Ramos (cell line): ENCODE measurements at regions not wholly inside any gene's neighbourhood (a gene's known extent, or its start where the extent isn't known, plus 50 kb on each side); places are given as distances from the start of the nearest gene placed in this dataset.
"Not testable (repeated sequence)": the region's sequence is repeated elsewhere in the genome, so short reads cannot be mapped to it uniquely, and the experiment has no call there.

Experiments
- in situ Hi-C: fragments of 300-500 bp; cut with MboI; formaldehyde crosslinking; loops from one replicate; pipeline ENCODE4 v1.14.3; 2022; ENCODE audit warnings: low sequenced_read_pairs; ENCODE audit not compliant: unreplicated experiment

- in situ Hi-C loops: no loop called here
These were observed 65.5 kb upstream of the HGFAC start for GRCh38 chr4:3376266-3376665.

DNA sequence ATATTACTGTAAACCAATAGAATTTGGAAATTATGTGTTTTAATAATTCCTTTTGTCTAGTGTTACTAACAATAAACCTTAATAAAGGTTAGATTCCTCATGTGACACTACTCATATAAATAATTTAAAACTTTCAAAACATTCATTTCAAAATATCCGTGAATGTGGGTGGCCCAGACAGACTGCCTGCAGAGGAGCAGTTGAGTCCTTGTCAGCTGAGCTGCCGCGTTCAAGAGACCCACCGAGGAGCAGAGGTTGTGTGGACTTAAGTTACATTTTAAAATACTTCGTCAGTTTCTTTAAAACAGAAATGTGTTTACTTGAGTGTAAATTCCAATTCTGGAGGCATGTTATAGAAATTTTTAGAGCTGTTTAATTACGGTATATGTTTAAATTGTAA, 64.2 kb upstream of the HGFAC start:
- in situ Hi-C loops: no loop called here

GRCh38 chr4:3380336-3380735, 61.4 kb upstream of the HGFAC start:
- in situ Hi-C loops: not testable (repeated sequence)

GRCh38 chr4:3381208-3381607, 60.6 kb upstream of the HGFAC start:
- in situ Hi-C loops: not testable (repeated sequence)

- in situ Hi-C loops: no loop called here
These were observed 59.5 kb upstream of the HGFAC start for GRCh38 chr4:3382251-3382650.

- in situ Hi-C loops: no loop called here
These were observed 57.4 kb upstream of the HGFAC start for GRCh38 chr4:3384391-3384770.

DNA sequence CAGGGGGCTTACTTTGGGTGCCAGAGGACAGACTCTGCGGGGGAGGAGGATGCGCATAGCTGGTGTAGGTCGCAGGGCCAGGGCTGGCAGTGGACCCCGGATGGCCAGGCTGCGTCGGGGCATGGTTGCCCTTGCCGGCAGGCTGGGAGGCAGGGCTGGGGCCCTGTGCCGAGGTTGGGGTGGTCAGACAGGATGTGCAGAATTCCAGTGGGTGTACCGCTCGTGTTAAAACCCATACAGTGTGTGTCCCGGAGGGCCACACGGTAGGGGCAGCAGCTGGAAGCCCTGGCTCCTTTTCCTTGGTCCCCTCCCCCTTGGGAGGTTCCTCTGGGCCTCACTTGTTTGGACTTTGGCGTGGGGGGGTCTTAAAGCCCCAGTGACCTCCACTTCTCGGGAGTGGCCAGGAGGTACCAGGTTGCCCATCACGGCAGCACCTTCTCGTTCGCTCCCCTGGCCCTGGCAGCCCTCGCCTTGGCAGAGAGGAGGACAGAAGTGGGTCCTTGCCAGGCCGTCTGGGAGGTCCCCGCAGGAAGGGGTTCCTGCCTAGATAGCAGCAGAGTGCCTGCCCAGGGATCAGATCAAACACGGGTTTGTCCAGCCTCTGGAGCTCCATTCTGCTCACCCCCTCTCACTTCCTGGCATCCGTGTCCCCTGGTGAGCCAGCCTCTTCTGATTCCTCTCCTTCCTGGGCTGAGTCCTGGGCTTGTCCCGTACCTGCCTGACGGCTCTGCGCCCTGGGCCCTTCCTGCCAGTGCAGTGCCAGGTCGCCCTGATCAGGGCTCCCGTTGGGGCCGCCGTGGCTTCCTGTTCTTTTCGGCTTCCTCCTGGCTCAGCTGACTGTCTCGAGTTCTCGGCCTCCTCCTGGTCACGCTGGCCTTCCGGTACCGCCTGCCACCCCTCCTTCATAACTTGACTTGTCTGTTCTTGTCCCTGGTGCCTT, 56.7 kb upstream of the HGFAC start:
- in situ Hi-C loops: no loop called here

DNA sequence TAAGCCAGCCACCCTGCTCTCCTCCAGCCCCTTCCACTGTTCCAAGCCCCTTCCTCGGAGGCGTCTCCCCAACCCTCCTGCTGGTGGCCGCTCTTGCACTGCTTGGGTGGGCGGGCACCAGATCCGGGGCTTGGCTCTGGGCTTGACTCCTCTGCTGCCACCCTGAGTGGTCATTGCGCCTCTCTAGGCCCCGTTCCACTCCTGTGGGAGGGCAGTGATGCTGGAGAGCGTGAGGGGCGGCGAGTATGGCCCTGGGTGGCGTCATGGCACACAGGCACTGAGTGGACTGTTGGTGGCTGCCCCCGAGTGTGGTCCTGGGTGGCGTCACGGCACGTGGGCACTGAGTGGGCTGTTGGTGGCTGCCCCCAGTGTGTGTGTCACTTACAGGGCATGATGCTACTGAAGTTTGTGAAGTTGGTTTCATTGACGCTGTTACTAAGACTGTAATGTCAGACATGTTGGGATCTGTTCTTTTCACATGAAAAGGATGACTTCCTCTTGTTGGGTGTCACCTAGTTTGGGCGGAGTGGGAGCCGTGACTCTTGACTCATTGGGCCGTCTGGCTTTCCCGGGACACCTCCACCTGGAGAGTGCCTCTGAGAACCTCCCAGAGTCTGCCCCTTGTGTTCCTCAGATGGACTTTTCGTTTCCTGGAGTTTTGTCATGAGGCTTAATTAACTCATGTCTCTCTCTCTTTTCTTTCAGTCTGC, 55.9 kb upstream of the HGFAC start:
- in situ Hi-C loops: no loop called here

GRCh38 chr4:3386526-3386925, 55.2 kb upstream of the HGFAC start:
- in situ Hi-C loops: no loop called here

DNA sequence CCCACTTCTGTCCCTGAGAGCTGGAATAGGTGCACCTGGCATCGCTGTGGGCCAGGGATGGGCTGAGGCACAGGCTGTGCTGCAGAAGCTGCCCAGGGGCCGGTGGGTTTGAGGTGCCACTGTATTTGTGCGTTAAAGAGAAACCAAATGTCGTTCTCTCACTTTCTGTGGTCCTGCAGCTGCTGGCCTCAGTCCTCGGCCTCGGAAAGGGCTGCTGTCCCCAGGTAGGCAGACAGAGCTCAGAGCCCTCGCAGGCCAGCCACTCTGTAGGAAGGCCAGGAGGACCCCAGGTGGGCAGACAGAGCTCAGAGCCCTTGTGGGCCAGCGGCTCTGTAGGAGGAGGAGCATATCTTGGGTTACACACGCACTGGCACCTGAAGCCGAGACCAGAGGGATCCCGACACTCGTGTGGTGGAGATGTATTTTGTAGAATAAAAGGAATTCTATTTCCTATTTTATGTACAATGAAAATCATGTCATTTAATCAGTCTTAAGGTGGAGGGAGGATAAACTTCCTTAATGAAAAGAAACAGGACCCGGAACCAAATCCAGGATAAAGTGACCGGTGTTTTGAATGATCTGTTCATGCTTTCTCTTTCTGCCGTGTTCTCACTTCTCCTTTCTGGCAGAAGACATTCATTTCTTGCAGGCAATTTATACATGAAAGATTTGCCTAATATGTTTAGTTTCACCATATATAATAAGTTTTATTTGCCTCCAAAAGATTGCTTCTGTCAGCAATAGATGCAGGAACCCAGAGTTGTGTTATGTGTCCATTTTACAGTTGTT, 54.4 kb upstream of the HGFAC start:
- in situ Hi-C loops: no loop called here

GRCh38 chr4:3387943-3388361, 53.8 kb upstream of the HGFAC start:
- in situ Hi-C loops: no loop called here

GRCh38 chr4:3388471-3389232, 53.1 kb upstream of the HGFAC start:
- in situ Hi-C loops: no loop called here

- in situ Hi-C loops: no loop called here
These were observed 52.2 kb upstream of the HGFAC start for GRCh38 chr4:3389233-3390215.

DNA sequence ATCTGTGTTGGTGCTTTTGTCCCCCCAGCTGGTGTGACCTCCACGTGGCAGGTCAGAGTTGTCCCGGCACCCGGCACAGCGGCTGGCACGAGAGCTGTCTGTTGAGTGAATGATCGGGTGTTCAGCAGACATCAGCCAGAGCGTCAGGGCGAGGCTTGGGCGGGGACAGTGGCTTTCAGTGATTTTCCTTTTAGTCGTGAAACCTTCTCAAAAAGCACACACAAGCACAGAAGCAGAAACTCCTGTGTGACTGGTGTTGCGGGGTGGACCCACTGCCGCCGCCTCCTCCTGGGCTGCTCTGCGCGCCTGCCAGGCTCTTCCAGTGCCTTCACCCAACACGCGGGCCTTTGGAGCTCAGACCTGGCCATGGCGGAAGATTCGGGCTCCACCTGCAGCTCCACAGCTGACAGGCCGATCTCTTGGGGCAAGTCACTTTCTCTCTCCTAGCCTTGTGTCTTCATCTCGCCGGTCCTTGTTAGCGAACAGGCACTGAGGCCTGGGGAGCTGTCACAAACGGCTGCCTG, 51.4 kb upstream of the HGFAC start:
- in situ Hi-C loops: no loop called here

DNA sequence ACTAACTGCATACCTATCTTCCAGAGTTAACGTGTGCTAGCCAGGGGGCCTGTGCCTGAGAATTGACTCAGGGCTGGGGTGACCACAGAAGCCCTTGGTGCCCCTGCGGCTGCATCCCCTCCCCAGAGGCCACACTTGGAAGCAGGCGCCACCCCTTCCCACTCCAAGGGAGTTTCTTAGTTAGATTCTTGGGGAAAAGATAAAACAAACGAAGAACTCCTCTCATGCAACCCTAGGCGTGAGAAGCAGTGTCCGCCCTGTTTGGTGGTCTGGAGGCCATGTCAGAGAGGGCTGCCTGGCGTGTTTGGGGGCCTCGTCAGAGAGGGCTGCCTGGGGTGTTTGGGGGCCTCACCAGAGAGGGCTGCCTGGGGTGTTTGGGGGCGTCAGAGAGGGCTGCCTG, 50.3 kb upstream of the HGFAC start:
- in situ Hi-C loops: no loop called here
